NB4 (cell line): ENCODE measurements at regions not wholly inside any gene's neighbourhood (a gene's known extent, or its start where the extent isn't known, plus 50 kb on each side); places are given as distances from the start of the nearest gene placed in this dataset.
"Not testable (repeated sequence)": the region's sequence is repeated elsewhere in the genome, so short reads cannot be mapped to it uniquely, and the experiment has no call there.

Experiments used
- DNase-seq: peaks from one replicate; pipeline ENCODE4 v3.0.0; 2010; ENCODE audit warnings: low read depth
- H3K4me3 ChIP-seq: one replicate; pipeline ENCODE4 v1.5.1; 2011; ENCODE audit warnings: mild to moderate bottlenecking, low read depth, low read length, moderate library complexity
- MYC ChIP-seq: IDR thresholded peaks from 2 replicates; pipeline ENCODE4 v1.6.1; 2011; ENCODE audit warnings: low read depth, low read length
- POLR2A ChIP-seq: IDR thresholded peaks from 2 replicates; pipeline ENCODE4 v1.6.1; 2011; ENCODE audit warnings: mild to moderate bottlenecking; ENCODE audit not compliant: insufficient read length; ENCODE audit errors: extremely low read depth
- TF ChIP-seq, protein P1 (sequence below): IDR thresholded peaks from 2 replicates; pipeline ENCODE4 v1.6.1; 2011; ENCODE audit warnings: low read depth, low read length
- TF ChIP-seq, protein P2 (sequence below): IDR thresholded peaks from one replicate; pipeline ENCODE4 v1.5.1; 2012; ENCODE audit warnings: low read depth, low read length

- H3K4me3 ChIP-seq = no peak overlapping the region
- no peak for DNase-seq
- TF ChIP-seq, protein P1, sequence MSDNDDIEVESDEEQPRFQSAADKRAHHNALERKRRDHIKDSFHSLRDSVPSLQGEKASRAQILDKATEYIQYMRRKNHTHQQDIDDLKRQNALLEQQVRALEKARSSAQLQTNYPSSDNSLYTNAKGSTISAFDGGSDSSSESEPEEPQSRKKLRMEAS = no peak
- TF ChIP-seq, protein P2, sequence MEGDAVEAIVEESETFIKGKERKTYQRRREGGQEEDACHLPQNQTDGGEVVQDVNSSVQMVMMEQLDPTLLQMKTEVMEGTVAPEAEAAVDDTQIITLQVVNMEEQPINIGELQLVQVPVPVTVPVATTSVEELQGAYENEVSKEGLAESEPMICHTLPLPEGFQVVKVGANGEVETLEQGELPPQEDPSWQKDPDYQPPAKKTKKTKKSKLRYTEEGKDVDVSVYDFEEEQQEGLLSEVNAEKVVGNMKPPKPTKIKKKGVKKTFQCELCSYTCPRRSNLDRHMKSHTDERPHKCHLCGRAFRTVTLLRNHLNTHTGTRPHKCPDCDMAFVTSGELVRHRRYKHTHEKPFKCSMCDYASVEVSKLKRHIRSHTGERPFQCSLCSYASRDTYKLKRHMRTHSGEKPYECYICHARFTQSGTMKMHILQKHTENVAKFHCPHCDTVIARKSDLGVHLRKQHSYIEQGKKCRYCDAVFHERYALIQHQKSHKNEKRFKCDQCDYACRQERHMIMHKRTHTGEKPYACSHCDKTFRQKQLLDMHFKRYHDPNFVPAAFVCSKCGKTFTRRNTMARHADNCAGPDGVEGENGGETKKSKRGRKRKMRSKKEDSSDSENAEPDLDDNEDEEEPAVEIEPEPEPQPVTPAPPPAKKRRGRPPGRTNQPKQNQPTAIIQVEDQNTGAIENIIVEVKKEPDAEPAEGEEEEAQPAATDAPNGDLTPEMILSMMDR = no peak
- TF ChIP-seq MYC (no peak), POLR2A (no peak)
Observed at GRCh38 chrX:7996851-7997250, 69.6 kb upstream of the PNPLA4 start.

DNA sequence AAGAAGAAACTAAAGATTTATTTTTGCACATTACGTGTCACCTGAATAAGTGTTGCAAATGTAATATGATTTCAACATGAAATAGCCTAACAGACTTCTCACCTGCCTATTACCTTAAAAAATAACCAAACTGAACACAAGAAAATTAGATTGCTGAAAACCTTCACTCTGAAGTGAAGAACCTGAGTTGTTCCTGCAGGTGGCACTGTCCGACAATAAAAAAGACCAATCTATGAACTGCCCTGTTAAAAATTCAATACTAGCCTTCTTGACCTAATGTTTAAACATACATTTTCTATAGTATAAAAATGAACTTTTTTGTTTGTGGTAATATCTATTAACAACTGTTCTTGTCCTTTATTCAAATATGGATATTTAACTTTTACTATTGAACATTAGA lies 69.2 kb upstream of the PNPLA4 start:
- H3K4me3 ChIP-seq = no peak overlapping the region
- peak; percentile 50 for DNase-seq
- TF ChIP-seq POLR2A (no peak), MYC (no peak)
- TF ChIP-seq, protein P1 = no peak
- TF ChIP-seq, protein P2 = peak; percentile 17

GRCh38 chrX:7993873-7994272 lies 66.7 kb upstream of the PNPLA4 start:
- DNase-seq = peak; percentile 20
- TF ChIP-seq, protein P2 = no peak
- no peak for TF ChIP-seq POLR2A
- TF ChIP-seq, protein P1 = no peak
- TF ChIP-seq MYC = no peak
- no peak overlapping the region for H3K4me3 ChIP-seq

- H3K4me3 ChIP-seq = not testable (repeated sequence)
- peak; percentile 12 for DNase-seq
Observed at GRCh38 chrX:7988013-7988759, 61.0 kb upstream of the PNPLA4 start.

DNA sequence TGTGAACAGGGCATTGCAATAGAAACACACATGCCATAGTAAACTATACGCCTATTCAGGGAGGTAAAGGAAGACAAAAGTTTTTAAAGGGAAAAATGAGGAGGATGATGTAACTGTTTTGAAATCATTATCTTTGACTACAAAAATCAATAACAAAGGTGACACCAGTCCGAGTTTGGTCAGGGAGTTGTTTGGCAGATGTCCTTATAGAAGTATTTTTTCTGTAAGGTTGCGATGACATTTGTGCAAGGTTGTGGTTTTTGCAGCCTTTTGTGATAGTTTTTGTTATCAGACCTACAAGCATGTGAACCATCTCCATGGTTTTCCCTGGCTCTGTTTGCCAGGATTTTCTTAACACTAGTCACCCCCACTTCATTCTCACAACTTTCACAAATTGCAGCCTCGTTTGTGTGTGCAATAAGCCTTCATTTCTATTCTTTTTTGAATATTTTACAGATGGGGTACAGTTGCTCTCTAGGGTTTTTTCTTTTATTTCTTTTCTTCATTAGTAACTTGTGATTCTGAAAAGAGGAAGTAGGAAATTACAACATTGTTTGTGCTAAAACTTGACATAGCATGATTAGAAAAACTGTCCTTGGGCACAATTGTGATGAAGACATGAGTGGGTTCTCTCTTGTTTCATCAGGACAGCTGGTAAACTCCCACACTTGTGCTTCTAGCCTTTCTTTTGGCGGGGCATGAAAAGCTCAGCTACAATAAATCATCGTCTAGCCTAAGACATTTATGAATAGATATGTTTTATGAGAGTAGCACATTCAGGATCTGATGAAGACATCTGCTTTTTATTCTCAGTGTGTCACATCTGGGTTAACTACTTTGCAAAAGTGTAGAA lies 60.2 kb upstream of the PNPLA4 start:
- DNase-seq = peak; percentile 82
- H3K4me3 ChIP-seq = no peak overlapping the region
- TF ChIP-seq MYC = peak; percentile 52; the same call in 1 of the 2 replicates
- TF ChIP-seq, protein P1 = peak; percentile 20; the same call in 1 of the 2 replicates
- TF ChIP-seq, protein P2 = no peak

DNA sequence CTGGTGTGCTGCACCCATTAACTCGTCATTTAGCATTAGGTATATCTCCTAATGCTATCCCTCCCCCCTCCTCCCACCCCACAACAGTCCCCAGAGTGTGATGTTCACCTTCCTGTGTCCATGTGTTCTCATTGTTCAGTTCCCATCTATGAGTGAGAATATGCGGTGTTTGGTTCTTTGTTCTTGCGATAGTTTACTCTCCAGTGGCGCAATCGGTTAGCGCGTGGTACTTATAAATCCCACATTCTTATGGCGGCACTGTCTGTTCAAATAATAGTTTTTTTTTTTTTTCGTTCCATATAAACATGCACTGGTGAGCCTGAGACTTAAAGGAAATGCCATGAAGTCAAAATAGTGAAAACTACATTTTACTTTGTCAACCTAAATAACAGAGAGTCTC lies 59.5 kb upstream of the PNPLA4 start:
- not testable (repeated sequence) for H3K4me3 ChIP-seq

More for the DNA sequence above, 59.5 kb upstream of the PNPLA4 start:
- peak; percentile 67 for DNase-seq
